Muscle layer of colon (tissue), 2 donors: ENCODE measurements at regions not wholly inside any gene's neighbourhood (a gene's known extent, or its start where the extent isn't known, plus 50 kb on each side); places are given as distances from the start of the nearest gene placed in this dataset.
"Not testable (repeated sequence)": the region's sequence is repeated elsewhere in the genome, so short reads cannot be mapped to it uniquely, and the experiment has no call there.

Experiments
- H3K27ac ChIP-seq: one replicate; pipeline ENCODE4 v1.7.0; 2013; ENCODE audit warnings: low read depth, mild to moderate bottlenecking, low read length, moderate library complexity
- H3K27me3 ChIP-seq, 2 donors: one replicate each; pipeline ENCODE4 v1.7.0; 2013; ENCODE audit warnings: low read length in 2 of 2, mild to moderate bottlenecking in 2 of 2; ENCODE audit not compliant: insufficient read depth in 2 of 2, control insufficient read depth in 1 of 2
- H3K36me3 ChIP-seq: one replicate; pipeline ENCODE4 v1.7.0; 2013; ENCODE audit warnings: mild to moderate bottlenecking, low read length; ENCODE audit not compliant: insufficient read depth
- H3K4me1 ChIP-seq: one replicate; pipeline ENCODE4 v1.7.0; 2013; ENCODE audit warnings: mild to moderate bottlenecking, low read length; ENCODE audit not compliant: insufficient read depth
- H3K4me3 ChIP-seq, 2 donors: one replicate each; pipeline ENCODE4 v1.7.0; 2013; ENCODE audit warnings: low read length in 2 of 2, low read depth in 1 of 2, mild to moderate bottlenecking in 1 of 2, moderate library complexity in 1 of 2
- H3K9ac ChIP-seq: one replicate; pipeline ENCODE4 v1.7.0; 2013; ENCODE audit warnings: low read length
- H3K9me3 ChIP-seq: one replicate; pipeline ENCODE4 v1.7.0; 2013; ENCODE audit warnings: mild to moderate bottlenecking, low read length
- donor health status: abdominal sarcoma.
- donor health status: Adenocarcinoma of cecum.

DNA sequence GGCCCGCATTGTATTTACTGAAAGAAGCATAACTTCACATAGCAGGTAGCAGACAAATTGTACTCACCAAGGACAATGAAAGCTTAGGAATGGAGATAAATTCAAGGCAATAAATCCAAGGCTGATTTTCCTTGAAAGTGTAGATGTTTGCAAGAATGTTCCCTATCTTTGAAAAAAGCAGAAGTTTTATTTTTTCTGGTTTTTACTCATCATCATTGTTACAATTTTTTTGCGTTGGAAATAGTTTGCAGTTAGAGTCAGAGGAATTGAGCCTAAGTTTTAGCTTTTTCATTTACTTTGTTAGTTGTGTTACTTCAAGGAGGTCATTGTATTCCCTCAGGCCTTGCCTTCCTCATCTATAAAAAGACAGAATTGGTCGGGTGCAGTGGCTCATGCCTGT, 213.9 kb upstream of the TBL1XR1 start:
- Histone ChIP-seq H3K36me3 (no peaks in the 10 kb centered on the region), H3K27me3 (no peaks in the 10 kb centered on the region), H3K9me3 (no peaks in the 10 kb centered on the region), H3K4me3 (no peak overlapping the region), H3K4me1 (no peaks in the 10 kb centered on the region), H3K27ac (no peak overlapping the region), H3K9ac (no peak overlapping the region)

DNA sequence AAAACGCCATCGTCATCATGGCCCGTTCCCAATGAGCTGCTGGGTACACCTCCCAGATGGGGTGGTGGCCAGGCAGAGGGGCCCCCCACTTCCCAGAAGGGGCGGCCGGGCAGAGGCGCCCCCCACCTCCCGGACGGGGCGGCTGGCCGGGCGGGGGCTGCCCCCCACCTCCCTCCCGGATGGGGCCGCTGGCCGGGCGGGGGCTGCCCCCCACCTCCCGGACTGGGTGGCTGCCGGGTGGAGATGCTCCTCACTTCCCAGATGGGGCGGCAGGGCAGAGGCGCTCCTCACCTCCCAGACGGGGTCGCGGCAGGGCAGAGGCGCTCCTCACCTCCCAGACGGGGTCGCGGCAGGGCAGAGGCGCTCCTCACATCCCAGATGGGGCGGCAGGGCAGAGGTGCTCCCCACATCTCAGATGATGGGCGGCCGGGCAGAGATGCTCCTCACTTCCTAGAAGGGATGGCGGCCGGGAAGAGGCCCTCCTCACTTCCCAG, 215.4 kb upstream of the TBL1XR1 start:
- not testable (repeated sequence) for H3K4me1 ChIP-seq, H3K4me3 ChIP-seq, H3K9me3 ChIP-seq, H3K27me3 ChIP-seq, H3K27ac ChIP-seq, H3K9ac ChIP-seq, H3K36me3 ChIP-seq

DNA sequence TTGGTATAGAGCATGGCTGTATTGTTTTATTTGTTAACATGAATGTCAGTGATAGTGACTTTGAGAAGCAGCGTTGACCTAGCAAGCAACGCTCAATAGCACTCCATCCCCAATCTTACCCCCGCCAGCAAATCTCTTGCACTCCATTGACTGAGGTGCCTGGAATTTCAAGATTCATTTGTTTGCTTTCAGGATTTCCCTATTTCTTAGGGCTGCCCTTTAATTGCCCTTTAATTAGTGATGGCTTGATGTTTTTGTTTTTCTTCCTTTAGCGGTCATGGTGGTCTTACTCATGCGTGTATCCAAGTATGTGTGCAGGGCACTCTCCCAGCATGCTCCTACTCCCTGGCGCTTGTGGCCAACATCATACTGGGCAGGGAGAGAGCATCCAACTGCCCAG, 216.8 kb upstream of the TBL1XR1 start:
- Histone ChIP-seq H3K4me3 (no peak overlapping the region), H3K36me3 (no peaks in the 10 kb centered on the region), H3K27me3 (no peaks in the 10 kb centered on the region), H3K9ac (no peak overlapping the region), H3K27ac (no peak overlapping the region), H3K9me3 (no peaks in the 10 kb centered on the region), H3K4me1 (no peaks in the 10 kb centered on the region)

DNA sequence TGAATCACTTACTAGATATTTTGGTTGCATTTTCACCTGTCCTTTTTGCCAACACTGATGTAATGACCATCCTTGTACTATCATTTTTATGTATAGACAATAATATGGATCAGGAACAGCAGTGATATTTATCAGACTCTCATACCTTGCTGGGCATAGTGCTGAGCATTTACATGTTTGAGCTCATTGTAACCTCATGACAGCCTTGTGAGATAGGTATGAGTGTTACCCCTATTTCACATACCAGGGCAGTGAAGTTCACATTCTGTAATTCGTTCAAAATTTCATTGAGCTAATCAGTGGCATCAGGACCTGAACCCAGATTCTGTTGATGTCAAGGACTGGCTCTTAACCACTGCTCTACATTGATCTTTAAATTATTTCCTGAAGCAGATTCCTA, 221.5 kb upstream of the TBL1XR1 start:
- Histone ChIP-seq H3K4me1 (peaks cover 17% of the 10 kb centered on the region), H3K36me3 (no peaks in the 10 kb centered on the region), H3K9ac (no peak overlapping the region), H3K27ac (no peak overlapping the region), H3K4me3 (no peak overlapping the region), H3K9me3 (no peaks in the 10 kb centered on the region), H3K27me3 (no peaks in the 10 kb centered on the region)

DNA sequence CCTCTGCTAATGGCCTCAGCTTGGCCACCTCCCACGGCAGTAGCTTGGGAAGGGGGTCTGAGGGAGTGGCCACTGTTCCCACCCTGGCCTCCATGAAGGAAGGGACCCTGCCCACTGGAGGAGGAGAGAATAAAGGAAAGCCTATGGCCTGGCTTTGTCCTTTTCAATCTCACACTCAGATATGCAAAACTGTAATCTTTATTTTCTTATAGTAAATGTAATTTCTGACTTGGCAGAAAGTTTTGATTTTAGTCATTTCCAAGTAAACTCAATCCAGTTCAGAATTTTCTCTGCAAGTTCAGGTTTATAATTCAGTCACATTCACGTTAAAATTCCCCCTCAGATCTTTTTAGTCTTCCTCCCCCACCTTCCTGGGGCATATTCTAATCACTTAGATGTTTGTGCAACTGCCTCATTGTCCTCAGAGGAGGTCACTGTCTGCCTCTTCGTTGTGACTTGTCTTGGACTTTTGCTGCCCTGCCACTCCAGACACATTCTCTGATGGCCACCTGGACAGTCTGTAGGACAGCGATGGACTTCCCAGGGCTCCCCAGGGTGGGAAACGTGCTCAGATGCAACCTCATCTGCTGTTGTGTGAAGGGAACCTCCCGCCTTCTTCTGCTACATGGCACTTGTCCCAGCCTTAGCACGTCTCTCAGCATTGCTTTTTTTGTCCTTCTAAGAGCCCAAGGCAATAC, 222.8 kb upstream of the TBL1XR1 start:
- Histone ChIP-seq H3K36me3 (no peaks in the 10 kb centered on the region), H3K4me1 (peaks cover 17% of the 10 kb centered on the region), H3K9me3 (no peaks in the 10 kb centered on the region), H3K27ac (no peak overlapping the region), H3K27me3 (no peaks in the 10 kb centered on the region), H3K9ac (no peak overlapping the region), H3K4me3 (no peak overlapping the region)

DNA sequence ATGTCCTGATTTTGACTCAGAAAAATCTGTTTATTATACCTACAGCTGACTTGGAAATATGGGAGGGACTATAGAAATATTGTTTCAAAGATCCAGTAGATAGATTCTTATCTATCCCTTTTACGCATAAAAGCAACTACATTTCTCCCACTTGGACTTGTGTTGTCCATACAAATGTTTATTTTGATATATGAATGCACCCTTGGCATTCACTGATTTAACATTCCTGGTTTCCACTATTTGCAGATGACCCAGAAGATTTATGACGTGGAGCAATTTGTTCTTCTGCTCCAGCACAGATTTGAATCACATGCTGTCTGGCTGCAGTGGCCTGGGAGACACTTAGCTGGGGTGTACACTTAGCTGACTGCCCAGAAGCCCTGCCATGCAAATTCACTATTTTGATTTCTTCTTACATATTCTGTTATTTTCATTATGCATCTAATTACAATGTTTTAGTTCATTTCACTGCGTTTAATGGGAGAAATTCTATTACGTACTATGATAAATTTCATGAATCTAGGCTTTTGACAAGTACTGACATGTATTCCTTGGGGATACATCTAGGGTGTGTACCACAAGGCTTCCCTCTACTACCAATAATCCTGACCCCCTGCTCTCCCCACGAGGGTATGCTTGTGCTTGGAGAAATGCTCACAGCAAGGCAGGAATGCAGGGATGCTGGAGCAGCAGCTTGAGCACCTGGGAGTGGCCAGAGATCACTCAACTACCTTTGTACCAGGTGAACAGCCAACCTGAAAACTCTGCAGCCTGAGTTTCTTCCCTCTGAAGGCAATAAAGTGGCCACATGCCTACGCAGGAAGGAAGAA, 223.6 kb upstream of the TBL1XR1 start:
- no peak overlapping the region for H3K9ac ChIP-seq
- peaks cover 17% of the 10 kb centered on the region for H3K4me1 ChIP-seq
- no peaks in the 10 kb centered on the region for H3K9me3 ChIP-seq
- H3K4me3 ChIP-seq: no peak overlapping the region
- no peaks in the 10 kb centered on the region for H3K27me3 ChIP-seq
- H3K36me3 ChIP-seq: no peaks in the 10 kb centered on the region
- no peak overlapping the region for H3K27ac ChIP-seq

DNA sequence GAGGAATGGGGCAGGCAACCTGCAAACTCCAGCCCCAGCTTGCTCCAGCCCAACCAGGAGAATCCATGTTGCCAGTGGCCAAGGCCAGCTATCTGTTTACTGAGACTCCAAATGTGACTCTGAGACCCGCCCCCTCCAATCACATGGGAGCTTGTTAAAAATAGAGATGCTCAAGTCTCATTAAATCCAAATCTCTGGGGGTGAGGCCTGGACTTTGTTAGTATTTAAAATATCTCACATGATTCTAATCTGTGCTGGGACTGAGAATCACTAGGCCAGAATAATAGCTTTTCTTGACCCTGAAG, 224.2 kb upstream of the TBL1XR1 start:
- no peaks in the 10 kb centered on the region for H3K9me3 ChIP-seq
- no peaks in the 10 kb centered on the region for H3K36me3 ChIP-seq
- H3K9ac ChIP-seq: no peak overlapping the region
- H3K4me3 ChIP-seq: no peak overlapping the region
- H3K4me1 ChIP-seq: peaks cover 17% of the 10 kb centered on the region
- no peaks in the 10 kb centered on the region for H3K27me3 ChIP-seq
- H3K27ac ChIP-seq: no peak overlapping the region

DNA sequence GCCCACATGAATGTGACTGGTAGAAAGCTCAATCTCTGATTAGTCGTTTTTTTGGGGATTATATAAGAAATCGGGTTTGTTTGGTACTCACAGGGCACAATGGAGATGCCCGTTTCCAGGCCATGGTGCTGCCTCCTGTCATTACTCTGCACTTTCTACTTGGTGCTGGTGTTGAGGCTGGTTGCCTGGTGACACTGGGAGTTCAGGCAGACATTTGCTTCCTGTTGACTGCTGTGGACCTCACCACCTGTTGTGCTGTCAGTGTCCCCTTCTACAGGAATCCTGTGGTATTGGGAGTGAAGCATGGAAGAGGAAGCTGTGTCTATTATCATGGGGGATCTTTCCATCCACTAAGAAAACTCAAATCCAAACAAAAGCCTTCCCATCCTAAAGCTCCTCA, 227.2 kb upstream of the TBL1XR1 start:
- H3K27ac ChIP-seq: no peak overlapping the region

DNA sequence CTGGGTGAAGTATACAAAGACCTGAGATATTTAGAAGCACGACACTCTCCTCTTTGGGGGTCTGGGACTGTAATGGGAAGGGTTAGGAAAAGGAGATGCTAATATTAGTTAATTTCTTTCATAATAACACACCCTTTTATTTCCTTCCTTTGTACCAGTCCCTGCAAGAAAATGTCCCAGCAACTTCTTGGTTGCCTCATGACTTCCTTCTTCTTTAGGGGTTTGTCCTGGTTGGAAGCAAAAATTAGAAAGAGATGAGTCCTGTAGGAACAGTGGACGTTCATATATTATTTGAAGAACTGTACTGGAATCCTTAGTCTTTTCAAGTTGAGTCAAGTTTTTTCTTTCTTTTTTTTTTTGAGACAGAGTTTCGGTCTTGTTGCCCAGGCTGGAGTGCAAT, 227.8 kb upstream of the TBL1XR1 start:
- H3K27ac ChIP-seq: no peak overlapping the region
- H3K4me3 ChIP-seq: no peak overlapping the region
- no peak overlapping the region for H3K9ac ChIP-seq
- no peaks in the 10 kb centered on the region for H3K36me3 ChIP-seq
- no peaks in the 10 kb centered on the region for H3K27me3 ChIP-seq
- no peaks in the 10 kb centered on the region for H3K9me3 ChIP-seq
- H3K4me1 ChIP-seq: peaks cover 17% of the 10 kb centered on the region

More for the DNA sequence above, 227.2 kb upstream of the TBL1XR1 start:
- Histone ChIP-seq H3K9ac (no peak overlapping the region), H3K9me3 (no peaks in the 10 kb centered on the region), H3K4me1 (peaks cover 17% of the 10 kb centered on the region), H3K36me3 (no peaks in the 10 kb centered on the region), H3K27me3 (no peaks in the 10 kb centered on the region), H3K4me3 (no peak overlapping the region)

DNA sequence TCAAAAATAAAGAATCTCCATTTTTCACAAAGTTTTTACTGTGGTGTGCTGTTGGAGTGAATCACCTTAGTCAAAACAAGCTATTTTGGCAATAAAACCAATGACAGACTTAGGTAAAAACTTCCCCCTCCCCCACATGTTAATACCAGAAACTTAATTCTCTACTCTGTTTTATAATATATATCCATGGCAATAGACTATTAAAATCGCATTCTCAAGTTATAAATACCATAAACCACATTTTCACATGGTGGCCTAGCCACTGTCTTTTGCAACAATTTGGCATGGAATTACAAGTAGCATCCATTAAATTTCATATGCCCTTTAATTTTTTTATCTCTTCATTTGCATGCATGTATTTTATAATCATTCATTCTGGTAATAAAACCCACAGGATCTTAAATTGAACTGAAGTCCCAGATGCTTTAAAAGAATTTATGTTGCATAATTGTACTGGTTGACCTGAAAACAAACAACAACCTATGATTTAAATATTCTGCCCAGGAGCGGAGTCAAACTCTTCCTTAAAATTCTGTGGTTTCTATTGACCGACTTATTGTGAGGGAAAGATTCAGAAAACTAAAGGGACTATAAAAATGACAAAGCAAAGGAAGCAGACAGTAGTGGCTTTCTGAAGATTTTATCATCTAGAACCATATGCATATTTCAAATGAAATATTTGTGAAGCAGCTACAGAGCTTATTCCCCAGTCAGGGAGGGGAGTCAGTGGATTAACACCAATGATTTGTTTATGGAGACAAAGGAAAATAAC, 229.0 kb upstream of the TBL1XR1 start:
- H3K27me3 ChIP-seq: no peaks in the 10 kb centered on the region
- no peak overlapping the region for H3K9ac ChIP-seq
- no peak overlapping the region for H3K4me3 ChIP-seq
- H3K27ac ChIP-seq: no peak overlapping the region
- no peaks in the 10 kb centered on the region for H3K9me3 ChIP-seq
- H3K4me1 ChIP-seq: peaks cover 4% of the 10 kb centered on the region
- H3K36me3 ChIP-seq: no peaks in the 10 kb centered on the region

DNA sequence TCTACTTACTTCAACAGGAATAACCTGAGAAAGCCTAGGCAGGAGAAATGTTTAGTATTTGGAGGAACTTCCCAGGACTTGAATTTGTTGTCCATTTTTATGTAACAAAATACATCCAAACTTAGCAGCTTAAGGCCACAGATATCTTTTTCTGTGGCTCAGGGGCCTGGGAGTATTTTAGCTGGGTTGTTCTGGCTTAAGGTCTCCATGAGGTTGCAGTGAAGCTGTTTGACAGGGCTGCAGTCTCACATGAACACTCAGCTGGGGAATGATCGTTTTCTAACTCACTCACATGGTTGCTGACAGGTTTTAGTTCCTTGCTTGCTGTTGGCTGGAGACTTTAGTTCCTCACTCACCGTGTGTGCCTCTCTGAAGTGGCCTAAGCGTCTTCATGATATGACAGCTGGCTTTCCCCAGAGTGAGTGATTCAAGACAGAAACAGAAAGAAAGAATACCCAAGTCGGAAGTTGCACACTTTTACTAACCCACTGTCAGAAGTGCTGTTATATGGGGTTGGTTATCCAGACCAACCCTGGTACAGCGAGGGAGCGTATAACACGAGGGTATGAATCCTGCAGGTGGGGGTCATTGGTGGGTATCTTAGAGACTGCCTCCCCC, 229.7 kb upstream of the TBL1XR1 start:
- H3K4me1 ChIP-seq: no peaks in the 10 kb centered on the region
- no peaks in the 10 kb centered on the region for H3K9me3 ChIP-seq
- H3K27me3 ChIP-seq: no peaks in the 10 kb centered on the region
- H3K27ac ChIP-seq: no peak overlapping the region
- no peak overlapping the region for H3K4me3 ChIP-seq
- no peak overlapping the region for H3K9ac ChIP-seq
- H3K36me3 ChIP-seq: no peaks in the 10 kb centered on the region
